ENCODE measurements at regions not wholly inside any gene's neighbourhood (a gene's known extent, or its start where the extent isn't known, plus 50 kb on each side); places are given as distances from the start of the nearest gene placed in this dataset.

DNA sequence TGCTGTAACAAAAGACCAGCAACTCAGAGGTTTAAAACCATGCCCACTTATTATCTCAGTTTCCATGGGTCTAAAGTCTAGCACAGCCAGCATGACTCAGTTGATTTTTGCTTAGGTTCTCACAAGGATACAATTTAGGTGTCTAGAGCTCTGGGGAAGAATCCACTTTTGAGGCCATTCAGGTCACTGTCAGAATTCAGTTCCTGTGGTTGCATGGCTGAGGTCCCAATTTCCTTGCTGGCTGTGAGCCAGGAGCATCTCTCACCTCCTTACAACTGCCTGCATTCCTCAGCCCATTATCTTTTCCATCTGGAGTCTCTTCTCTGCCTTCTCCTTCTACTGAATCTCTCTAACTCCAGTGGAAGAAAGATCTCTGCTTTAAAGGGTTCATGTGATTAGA lies 240.5 kb upstream of the CFAP20DC start:
- DNase-seq (ENCODE audit: low spot score) = no peak

DNA sequence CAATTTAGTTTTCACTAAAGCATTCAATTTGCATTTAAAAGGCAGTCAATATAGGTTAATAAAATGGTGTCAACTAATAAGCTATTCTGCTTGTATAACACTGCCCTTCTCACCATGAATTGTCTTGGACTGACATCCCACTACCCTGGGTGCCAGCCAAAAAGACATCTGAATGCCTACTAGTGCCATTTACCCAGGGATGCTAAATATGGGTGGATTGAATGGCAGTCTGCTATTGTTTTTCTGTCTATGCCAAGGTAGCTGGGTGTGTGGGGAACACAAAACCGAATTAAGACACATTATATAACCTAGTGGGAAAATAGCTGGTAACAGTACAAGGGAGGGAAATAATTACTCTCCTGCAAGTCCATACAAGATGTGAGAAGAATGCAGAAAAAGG lies 240.0 kb upstream of the CFAP20DC start:
- no peak for DNase-seq (ENCODE audit: low spot score)

DNA sequence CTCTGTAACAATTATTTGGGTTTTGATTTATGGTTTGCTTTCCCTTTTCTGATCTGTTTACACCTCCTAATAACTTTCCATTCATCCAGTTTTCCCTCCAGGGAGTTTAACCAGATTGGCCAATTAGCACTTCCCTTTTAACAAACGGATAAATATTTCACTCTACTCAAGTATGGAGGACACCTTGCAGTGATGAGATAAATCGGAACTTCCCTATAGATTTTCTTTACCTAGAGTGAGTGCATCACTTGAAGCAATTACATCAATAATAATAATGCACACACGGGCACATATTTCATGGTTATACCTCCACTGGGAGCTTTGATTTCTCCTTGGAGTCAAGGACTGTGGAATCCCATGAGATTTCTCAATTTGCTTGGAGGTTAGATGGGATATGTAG lies 239.1 kb upstream of the CFAP20DC start:
- no peak for DNase-seq (ENCODE audit: low spot score)

DNA sequence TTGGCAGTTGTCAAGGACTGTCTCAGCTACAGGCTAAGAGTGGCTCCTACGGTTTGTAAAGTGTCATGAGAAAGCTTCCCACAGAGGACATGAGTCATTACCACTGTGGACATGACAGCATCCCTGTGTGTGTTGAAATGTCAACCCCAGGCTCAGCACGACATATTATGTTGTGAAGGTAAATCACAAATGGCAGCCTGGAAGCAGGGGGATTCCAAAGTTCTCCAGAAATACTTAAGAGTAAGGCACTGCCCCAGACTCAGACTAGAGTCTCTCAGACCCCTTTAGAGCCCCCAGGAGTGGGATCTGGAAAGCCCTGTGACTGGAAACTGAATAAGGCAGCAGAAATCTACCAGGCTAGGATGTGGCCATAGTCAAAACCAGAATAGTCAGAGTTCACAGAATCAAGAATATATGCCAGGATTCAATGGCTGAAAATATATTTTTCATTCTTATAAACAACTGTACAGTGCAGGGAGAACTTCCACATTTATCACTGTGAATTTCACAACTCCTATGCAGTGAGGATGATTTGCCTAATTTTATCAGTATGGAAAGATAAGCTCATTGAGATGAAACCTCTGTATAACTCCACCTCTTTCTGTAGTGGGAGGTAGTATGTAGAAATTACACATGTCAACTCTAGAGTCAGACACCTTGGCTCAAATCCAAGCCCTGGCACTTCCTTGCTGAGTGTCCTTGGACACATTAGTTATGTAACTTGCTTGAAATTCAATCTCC lies 237.1 kb upstream of the CFAP20DC start:
- peak; percentile 19 for DNase-seq (ENCODE audit: low spot score)

DNA sequence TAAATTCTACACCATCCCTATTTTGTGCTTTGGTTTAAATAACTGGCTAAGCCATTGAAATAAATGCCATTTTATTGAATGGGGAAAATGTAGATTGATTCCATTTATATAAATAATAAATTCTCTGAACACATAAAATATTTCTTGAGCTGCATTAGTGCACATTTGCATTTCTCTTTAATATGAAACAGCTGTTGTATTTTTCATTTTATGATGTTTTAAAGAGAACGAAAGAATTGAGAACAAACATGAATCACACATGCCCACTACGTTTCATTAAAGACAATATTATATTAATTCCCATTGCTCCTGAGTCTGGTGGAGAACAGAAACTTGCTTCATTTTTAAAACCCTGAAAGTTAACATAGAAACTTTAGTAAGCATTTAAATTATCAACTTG lies 235.7 kb upstream of the CFAP20DC start:
- no peak for DNase-seq (ENCODE audit: low spot score)

DNA sequence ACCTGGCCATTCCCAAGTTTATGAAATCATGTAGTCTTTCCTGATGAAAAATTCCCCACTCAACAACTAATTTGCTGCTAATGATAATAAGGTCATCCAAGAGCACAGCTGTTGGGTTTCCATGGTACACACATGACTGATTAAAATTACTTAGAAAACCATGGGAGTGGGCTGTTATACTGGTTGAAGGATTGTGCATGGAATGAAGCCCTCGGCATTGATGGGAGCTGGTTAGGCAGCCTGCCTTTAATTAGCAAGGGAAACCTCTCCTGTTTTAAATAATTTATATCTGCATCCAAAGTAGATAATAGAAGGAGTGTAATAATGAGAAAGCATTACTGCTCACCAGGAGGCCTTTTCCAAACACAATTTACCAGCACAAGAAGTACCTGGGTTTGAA lies 235.1 kb upstream of the CFAP20DC start:
- no peak for DNase-seq (ENCODE audit: low spot score)

DNA sequence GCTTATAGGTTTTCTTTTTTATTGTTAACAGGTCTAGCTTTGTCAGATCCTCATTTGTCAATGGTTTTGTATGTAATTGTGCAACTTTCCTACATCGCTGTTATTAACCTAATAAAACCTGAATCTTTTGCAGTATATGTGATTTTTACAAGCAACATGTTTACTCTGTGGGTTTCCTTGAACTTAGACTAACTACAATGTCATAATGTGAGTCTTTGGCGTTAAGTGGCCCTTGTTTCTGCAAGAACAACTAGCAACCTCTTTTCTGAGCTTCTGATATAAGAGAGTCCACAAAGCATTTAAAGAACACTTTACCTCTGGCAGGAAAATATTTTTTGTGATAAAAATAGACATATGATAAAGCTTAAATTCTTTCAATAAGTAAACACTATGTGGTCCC lies 230.3 kb upstream of the CFAP20DC start:
- DNase-seq (ENCODE audit: low spot score) = no peak

DNA sequence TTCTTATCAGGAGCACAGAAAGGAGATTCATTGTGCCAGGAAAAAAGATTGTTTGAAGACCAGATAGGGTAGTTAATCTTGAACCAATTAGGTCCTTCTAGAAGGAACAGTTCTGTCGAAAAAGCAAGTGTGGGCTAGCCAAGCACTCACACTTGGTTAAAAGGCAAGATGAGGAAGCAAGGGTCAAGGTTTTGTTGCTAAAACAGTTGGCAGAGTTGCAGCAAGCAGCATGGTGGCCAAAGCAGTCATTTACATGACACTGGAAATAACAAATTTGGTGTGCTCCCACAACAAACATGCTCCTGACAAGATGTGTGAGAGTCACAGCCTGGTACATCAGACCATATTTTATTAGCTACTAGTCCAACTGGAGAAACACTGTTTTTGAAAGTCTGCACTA lies 228.0 kb upstream of the CFAP20DC start:
- no peak for DNase-seq (ENCODE audit: low spot score)

DNA sequence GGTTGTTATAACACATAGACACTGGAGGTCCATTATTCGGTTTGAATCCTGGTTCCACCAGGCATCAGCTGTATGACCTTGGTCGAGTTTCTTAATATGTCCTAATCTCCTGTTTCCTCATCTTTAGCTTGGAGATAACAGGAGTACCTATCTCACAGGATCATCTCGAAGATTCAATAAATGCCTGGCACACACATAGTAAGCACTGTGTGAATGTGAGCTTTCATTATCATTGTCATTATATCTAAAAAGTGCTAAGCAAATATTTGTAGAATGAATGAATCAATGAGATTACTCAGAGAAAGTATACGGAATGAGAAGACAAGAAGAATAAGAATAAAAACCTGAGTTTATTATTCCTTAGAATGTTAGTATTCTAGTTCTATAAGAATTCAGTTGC lies 227.4 kb upstream of the CFAP20DC start:
- no peak for DNase-seq (ENCODE audit: low spot score)

DNA sequence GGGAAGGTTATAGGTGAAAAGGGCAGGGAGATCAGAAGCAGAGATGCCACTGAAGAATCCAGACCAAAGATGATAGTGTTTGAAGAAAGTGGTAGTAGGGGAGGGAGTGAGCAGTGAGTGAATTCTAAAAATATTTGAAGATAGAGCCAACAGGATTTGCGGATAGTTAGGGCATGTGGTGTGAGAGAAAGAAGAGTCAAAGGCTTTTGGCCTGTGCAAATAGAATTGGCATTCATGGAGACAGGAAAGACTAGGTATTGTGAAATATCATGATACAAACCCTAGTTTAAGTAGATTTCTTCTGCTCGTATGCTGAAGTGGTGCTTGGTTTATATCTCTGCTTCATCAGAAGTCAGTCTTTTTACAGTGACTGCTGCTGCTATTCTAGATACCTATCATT lies 224.2 kb upstream of the CFAP20DC start:
- DNase-seq (ENCODE audit: low spot score) = no peak

DNA sequence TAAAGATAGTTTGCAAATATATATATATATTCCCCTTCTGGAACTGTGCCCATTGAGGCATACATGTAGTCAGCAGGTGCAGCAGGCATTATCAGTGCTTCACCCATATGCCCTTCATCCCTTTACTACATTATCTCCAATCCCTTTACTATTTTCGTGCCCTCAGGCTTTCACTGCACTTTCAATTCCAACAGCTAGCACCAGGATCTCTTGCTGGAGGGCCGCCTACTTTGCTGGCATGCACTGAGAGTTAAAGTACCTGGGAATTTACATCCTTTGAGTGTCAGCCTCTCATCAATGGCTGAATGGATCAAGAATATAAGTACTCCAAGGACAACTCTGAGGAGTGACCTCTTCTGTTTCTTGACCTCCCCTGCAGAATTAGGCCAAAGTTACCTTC lies 222.1 kb upstream of the CFAP20DC start:
- no peak for DNase-seq (ENCODE audit: low spot score)

DNA sequence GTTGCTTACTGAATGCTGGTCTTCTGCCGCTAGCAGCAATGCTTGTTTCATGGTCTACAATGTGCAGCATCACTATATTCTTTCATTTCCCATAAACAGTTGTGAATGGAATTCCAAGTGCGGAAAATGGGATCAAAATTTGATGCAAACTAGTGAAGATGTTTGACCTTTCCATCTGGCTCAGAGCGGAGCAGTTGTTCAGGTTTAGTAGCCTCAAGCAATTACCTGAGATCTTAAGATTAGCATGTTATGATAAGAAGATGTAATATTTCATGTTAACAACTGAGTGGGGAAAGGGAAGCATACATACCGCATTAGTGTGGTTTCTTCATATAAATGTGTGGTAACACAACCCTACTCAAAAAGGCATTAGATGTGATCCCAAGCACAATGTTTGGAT lies 221.1 kb upstream of the CFAP20DC start:
- no peak for DNase-seq (ENCODE audit: low spot score)

DNA sequence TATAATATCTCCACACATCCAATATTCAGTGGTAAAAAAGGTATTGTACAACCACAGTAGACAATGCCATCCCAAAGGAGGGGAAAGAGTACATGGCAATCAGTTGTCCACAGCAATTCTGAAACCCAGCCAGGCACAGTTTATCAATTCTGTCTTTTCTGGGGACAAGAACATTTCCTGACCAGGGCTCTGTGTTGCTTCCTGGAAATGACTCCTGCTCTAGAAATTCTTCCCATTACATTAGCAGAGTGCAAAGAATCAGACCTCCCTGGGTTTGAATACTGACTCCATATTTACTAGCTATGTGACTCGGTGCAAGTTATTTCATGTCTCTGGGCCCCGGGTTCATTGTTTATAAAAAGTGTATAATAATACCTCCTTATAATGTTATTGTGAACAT lies 220.4 kb upstream of the CFAP20DC start:
- DNase-seq (ENCODE audit: low spot score) = no peak

DNA sequence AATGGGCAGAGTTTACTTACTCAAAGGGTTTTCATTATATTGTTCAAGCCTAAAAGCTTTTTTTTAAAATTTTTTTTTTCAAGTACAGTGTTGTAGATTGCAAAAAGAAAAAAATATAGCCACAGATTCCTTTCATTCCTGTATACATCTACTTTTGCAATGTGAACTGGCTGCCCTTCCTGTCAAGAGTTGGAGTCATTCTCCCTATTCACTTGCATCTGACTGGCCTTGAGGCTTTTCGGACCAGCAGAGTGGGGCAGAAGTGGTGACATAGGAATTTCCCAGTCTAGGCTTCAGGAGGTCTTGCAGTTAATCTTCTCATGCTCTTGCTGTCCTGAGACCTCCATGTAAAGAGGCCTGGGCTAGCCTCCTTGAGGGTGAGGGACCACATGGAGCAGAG lies 218.3 kb upstream of the CFAP20DC start:
- peak; percentile 16 for DNase-seq (ENCODE audit: low spot score)

DNA sequence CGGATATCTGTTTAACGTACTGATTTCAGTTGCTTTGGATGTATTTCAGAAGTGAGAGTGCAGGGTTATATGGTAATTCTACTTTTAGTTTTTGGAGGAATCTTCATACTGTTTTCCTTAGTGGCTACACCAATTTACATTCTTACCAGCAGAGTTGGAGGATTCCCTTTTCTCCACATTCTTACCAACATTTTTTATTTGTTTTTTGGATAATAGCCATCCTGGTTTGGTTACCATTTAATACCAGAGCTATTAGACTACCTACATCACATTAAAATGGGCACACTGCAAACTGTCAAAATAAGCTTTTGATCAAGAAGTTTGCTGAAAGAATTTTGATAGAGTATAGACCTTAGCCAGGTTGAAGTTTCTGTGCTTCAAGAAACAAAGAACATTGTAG lies 217.2 kb upstream of the CFAP20DC start:
- DNase-seq (ENCODE audit: low spot score) = no peak

DNA sequence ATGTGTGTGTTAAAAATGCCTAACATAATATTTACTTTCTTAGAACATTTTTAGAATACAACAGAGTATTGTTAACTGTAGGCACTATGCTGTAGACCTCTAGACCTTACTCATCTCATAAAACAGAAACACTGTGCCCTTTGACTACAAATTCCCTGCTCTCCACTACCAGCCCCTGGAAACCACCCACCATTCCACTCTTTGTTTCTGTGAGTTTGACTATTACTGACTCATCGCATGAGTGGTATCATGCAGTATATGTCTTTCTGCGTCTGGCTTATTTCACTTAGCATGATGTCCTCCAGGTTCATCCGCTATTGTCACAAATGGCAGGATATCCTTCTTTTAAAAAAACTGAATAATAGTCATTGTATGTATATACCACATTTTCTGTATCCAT lies 216.7 kb upstream of the CFAP20DC start:
- DNase-seq (ENCODE audit: low spot score) = no peak

DNA sequence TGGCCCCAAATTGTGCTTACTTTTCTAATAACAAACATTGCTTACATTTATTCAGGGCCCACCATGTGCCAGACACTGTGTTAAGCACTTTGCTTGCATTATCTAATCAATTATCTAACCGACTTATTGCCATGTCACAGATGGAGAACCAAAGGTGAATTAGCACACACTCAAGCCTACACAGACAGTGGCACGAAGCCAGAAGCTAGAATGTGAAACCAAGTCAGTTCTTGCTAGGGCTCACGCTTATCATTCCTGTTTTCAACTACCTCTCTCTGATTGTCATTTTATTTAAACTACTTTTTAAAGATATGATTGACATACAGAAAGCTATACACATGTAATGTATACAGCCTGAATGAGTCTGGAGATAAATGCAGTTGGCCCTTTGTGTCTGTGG lies 215.7 kb upstream of the CFAP20DC start:
- DNase-seq (ENCODE audit: low spot score) = no peak

DNA sequence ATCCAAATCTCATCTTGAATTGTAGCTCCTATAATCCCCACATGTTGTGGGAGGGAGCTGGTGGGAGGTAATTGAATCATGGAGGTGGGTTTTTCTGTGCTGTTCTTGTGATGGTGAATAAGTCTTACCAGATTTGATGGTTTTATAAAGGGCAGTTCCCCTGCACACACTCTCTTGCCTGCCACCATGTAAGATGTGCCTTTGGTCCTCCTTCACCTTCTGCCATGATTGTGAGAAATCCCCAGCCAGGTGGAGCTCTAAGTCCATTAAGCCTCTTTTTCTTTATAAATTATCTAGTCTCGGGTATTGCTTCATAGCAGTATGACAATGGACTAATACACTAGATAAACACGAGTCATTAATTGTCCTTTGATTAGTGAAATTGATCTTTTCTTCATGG lies 214.5 kb upstream of the CFAP20DC start:
- DNase-seq (ENCODE audit: low spot score) = no peak

DNA sequence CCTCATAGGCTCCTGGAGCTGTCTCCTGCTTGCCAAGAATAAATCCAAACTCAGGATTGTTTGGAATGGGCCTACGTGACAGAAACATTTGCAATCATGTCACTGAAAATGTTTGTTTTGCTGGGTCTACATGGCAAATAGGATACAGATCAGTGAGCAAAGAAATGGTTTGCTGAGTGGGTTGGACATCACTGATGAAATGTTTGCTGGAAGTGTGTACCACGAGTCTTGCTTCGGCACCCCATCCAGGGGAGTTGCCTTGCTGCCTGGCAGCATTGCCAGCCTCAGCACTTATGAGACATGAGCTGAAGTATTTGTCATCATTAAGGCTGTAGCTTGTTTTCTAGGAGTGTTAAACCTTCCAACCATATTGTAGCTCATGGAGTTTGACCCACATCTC lies 213.3 kb upstream of the CFAP20DC start:
- no peak for DNase-seq (ENCODE audit: low spot score)

DNA sequence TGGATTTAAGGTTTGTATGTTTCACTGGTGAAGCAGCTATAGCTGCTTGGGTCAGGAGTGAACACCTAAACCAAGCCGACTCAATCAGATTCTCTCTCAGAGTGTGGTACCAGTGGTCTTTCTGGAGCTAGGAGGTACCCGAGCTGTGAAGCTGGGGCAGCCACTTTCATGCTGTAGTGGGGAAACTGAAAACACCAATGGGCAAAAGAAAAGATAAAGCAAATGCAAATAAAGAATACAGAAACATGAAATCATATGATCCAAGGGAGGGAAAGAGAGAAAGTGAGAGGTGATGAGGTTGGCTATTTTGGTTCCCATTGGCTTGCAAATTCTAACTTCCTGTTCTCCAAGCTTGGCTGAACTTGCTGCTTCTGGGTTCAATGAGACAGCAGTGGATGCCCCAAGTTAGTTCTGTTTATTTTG lies 212.3 kb upstream of the CFAP20DC start:
- DNase-seq (ENCODE audit: low spot score) = no peak

DNA sequence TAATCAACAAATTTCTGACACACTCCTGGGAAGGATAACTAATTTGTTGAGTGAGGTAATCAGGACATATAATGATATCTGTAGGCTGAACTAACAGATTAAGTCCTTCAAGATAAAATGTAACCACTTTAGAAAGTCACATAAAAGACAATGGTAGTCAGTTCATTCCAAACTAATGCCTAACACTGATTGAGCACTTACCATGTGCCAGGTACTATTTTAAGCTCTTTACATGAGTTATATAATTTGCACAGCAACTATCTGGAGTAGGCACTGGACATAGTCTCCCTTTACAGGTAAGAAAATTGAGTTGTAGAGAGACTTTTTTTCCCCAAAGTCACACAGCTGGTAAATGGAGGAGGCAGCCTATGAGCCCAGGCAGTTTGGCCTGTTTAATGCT lies 211.2 kb upstream of the CFAP20DC start:
- no peak for DNase-seq (ENCODE audit: low spot score)

DNA sequence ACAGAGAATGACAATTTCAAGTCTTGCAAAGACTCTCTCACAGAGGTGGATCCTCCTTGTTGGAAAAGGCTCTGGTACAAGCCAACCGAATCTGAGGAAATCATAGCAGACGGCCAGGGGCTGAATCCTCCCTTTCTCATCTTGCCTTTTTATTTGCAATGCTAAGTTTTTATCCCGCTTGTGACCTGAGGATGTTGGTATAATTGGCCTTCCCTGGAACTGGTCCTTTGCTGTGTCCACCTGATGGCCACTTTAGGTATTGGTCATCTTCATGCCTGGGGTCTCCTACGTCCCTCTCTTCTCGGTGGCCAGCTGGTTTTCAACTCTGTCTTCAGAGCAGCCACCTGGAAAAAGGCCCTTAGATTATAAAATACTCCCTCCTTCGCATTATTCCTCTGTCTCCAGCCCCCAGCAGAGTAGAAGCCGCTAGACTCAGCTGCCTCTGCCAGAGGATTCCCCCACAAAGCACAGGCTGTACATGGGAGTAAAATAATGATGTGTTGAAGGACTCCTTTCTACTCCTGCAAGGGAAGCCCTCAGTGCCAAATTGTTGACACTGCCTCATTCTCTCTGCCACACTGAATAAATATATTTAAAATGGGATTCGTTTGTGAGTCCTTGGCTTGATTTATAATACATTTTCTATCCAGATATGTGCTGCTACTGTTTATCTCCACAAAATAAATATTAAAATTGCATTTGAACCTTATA lies 208.9 kb upstream of the CFAP20DC start:
- DNase-seq (ENCODE audit: low spot score) = no peak

DNA sequence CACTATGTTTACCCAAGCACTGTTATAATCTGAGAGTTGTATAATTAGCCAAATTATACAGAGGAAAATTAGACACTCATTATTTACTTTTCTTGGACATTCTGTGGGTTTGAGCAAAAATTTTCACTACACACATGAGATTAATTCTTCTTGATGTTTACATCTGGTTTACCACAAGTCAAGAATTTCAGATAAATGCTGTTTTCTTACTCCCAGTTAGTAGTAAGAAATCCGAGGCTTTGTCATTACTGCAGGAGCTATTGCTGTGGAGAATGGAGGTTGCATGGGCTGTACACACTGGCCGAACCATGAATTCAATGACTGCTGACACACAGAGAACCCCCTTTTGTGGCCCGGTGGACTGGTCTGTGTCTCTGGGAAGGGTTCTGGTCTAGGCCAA lies 207.7 kb upstream of the CFAP20DC start:
- no peak for DNase-seq (ENCODE audit: low spot score)

DNA sequence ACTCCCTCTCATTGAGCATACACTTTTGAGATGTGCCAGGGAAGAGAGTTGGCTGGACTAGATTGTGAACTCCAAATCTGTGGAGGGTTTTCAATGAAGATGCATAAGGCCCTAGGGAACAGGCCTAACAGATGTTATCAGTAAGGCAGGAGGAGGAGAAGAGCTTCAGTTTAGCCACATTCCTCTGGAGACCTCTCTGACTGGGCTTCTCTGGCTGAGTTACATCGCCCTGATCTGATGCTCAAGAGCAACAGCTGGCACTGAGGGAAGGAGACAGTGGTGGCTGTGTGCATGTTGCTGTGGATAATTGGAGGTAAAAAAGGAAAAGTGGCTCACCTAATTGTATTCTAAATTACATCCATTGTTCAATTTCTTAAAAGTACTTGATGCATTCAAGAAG lies 206.4 kb upstream of the CFAP20DC start:
- no peak for DNase-seq (ENCODE audit: low spot score)
